Right cardiac atrium (tissue), 5 donors: ENCODE measurements at regions not wholly inside any gene's neighbourhood (a gene's known extent, or its start where the extent isn't known, plus 50 kb on each side); places are given as distances from the start of the nearest gene placed in this dataset.

Source experiments
- ATAC-seq, 2 donors: fragments of 200-7000 bp; cut with Tn5 transposase; one replicate each; pipeline versions ENCODE4 v1.8.0 to v1.9.1; 2020; ENCODE audit warnings: moderate library complexity in 2 of 2, mild to moderate bottlenecking in 1 of 2
- DNase-seq, 3 donors: peaks; one replicate each; pipeline ENCODE4 v3.0.0-alpha.2; 2020
- H3K27ac ChIP-seq: one replicate; pipeline ENCODE4 v1.5.1; 2013; ENCODE audit warnings: mild to moderate bottlenecking, low read length, control low read depth, moderate library complexity
- H3K27me3 ChIP-seq: one replicate; pipeline ENCODE4 v1.6.1; 2013; ENCODE audit not compliant: control insufficient read depth, insufficient read depth
- H3K4me1 ChIP-seq: one replicate; pipeline ENCODE4 v1.6.1; 2013; ENCODE audit warnings: low read length; ENCODE audit not compliant: control insufficient read depth, insufficient read depth
- H3K4me3 ChIP-seq: one replicate; pipeline ENCODE4 v1.5.1; 2013; ENCODE audit warnings: low read length, control low read depth
- H3K9me3 ChIP-seq: one replicate; pipeline ENCODE4 v1.6.1; 2013; ENCODE audit warnings: low read length; ENCODE audit not compliant: control insufficient read depth
- WGBS: extraction: QIAGEN DNeasy Blood & Tissue Kit; methylation state at CpG from one replicate; pipeline ENCODE4 v1.1.7; 2013; 5-methylcytosine and 5-hydroxymethylcytosine counted together
- intact Hi-C, 4 donors: fragments of 100-400 bp; cut with DNase I; formaldehyde crosslinking; loops; one replicate each; pipeline versions ENCODE4 v1.11.0 to v1.14.0; 2022 to 2023
- donor health status: healthy with polysubstance abuse.
- donor health status: DM: no; HTN: yes; CAD: no.
- donor health status: DM: no; HTN: no; CAD: no.
- donor health status: DM: no; HTN: yes; CAD: no; lungs with severe emphysema.
- donor health status: DM: yes; HTN: yes; CAD: no.

DNA sequence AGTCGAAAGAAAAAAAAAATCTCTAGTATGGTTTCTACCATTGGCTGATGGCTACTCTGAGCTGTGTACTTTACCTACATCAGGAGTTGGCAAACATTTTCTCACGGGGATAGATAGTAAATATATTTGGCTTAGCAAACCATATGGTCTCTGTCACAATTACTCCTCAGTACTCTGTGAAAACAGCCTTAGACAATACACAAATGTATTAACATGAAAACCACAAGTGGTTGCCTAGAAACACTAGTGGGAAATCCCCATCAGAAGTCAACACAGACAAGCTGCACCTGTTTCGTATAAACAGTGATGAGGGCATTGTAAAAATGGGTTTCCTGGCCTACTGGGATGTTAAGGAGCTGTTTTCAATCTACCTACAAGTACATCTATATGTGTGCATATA, 84.6 kb upstream of the NAV3 start:
- no peak overlapping the region for H3K4me3 ChIP-seq
- DNase-seq (no peak), ATAC-seq (no peak)
- no peak overlapping the region for H3K27ac ChIP-seq
- intact Hi-C loops = no loop called here
- H3K9me3 ChIP-seq = no peaks in the 10 kb centered on the region
- WGBS = 65% methylated on average over 3 of the region's 3 CpGs
- no peaks in the 10 kb centered on the region for H3K4me1 ChIP-seq
- no peaks in the 10 kb centered on the region for H3K27me3 ChIP-seq

DNA sequence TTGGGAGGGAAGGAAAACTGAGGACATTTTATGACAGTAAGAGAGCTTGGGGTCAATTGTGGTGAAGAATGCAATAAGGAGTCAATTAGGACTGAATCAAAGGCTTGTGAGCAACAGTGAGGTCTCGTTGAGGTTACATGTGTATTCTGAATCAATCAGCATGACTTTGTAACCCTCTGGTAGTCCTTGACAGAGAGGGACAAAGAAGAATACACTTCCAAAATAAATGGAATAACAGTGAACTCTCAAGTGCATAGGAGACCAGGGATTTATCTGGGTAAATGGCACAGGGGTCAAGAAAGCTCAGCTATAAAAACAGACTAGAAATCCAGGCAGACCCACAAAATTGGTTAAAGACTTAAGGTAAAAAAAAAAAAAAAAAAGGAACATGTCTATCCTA, 85.1 kb upstream of the NAV3 start:
- H3K27me3 ChIP-seq = no peaks in the 10 kb centered on the region
- 65% methylated on average over 1 of the region's 1 CpG for WGBS
- no peaks in the 10 kb centered on the region for H3K4me1 ChIP-seq
- DNase-seq (no peak), ATAC-seq (no peak)
- no peak overlapping the region for H3K27ac ChIP-seq
- intact Hi-C loops = no loop called here
- H3K4me3 ChIP-seq = no peak overlapping the region
- no peaks in the 10 kb centered on the region for H3K9me3 ChIP-seq

DNA sequence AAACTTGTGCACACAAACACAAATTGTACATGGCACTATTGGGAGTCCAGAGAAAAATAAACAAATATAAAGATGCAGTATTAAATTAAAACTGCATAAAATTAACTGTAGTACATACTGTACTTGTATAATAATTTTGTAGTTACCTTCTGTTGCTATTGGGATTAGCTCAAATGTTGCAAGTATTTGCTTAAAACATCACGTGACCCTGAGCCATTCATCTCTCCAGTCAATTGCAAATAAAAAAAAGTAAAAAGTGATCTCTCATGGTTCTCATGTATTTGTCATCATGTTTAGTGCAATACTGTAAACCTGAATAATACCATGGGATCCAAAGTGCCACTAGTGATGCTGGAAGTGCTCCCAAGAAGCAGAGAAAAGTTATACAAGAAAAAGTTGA, 88.1 kb upstream of the NAV3 start:
- Histone ChIP-seq H3K4me1 (no peaks in the 10 kb centered on the region), H3K4me3 (no peak overlapping the region), H3K27me3 (no peaks in the 10 kb centered on the region), H3K9me3 (no peaks in the 10 kb centered on the region), H3K27ac (no peak overlapping the region)
- ATAC-seq (no peak), DNase-seq (no peak)
- intact Hi-C loops = no loop called here
- WGBS = 87% methylated on average over 1 of the region's 1 CpG

DNA sequence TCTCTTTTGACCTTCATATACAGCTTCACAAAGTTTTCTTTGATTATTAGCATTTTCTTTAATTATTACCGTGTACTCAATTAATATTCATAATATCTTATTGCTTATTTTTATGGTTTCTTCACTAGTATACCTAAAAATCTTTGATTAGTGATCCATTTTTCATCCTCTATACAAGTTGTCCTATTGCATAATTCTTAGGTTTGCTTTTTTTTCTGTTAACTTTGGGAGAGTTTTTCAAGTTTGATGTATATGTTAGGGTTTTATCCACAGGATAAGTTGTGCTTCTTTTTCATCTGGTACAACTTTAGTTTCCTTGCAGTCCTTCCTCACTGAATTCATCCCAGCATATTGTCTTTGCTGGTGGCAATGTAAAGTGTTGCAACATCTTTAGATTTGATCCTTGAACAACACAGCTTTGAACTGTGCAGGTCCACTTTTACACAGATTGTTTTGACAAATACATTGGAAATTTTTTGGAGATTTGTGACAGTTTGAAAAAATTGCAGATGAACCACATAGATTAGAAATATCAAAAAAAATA, 88.6 kb upstream of the NAV3 start:
- intact Hi-C loops = no loop called here
- Histone ChIP-seq H3K27me3 (no peaks in the 10 kb centered on the region), H3K4me1 (no peaks in the 10 kb centered on the region), H3K9me3 (no peaks in the 10 kb centered on the region), H3K27ac (no peak overlapping the region), H3K4me3 (no peak overlapping the region)
- 96% methylated on average over 1 of the region's 1 CpG for WGBS
- ATAC-seq (no peak), DNase-seq (no peak)

DNA sequence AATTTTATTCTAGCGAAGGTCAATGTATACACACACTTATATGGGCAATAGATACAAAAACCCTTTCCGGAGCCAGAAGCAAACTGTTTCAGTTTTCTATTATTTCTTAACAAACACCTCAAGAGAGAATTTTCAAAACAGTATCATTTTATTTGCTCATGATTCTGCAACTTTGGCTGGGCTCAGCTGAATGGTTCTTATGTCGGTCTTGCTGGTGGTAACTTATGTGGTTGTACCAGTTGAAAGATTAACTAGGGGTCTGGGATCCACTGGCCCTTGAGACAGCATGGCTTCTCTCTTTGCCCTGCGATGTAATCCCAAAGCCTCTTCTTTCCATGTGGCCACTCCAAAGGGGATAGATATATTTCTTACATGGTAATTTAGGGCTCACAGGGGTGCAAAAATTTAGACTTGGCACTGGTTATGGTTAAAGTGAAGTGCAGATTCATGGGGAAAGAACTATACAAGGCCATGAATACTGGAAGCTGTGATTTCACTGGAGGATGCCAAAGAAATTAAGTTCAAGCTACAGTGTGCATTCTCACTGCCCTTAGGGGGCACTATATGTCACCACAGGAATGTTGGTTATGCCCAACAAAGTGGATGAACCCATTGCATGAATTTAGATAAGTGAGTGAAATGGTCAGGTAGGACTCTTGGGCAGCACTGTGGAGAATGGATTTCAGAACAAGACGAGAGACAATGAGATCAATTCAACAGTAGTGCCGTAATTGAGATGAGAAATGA, 94.3 kb upstream of the NAV3 start:
- intact Hi-C loops = no loop called here
- DNase-seq (no peak), ATAC-seq (no peak)
- Histone ChIP-seq H3K27ac (no peak overlapping the region), H3K4me3 (no peak overlapping the region), H3K9me3 (no peaks in the 10 kb centered on the region), H3K27me3 (no peaks in the 10 kb centered on the region), H3K4me1 (no peaks in the 10 kb centered on the region)
- WGBS = 96% methylated on average over 6 of the region's 6 CpGs

DNA sequence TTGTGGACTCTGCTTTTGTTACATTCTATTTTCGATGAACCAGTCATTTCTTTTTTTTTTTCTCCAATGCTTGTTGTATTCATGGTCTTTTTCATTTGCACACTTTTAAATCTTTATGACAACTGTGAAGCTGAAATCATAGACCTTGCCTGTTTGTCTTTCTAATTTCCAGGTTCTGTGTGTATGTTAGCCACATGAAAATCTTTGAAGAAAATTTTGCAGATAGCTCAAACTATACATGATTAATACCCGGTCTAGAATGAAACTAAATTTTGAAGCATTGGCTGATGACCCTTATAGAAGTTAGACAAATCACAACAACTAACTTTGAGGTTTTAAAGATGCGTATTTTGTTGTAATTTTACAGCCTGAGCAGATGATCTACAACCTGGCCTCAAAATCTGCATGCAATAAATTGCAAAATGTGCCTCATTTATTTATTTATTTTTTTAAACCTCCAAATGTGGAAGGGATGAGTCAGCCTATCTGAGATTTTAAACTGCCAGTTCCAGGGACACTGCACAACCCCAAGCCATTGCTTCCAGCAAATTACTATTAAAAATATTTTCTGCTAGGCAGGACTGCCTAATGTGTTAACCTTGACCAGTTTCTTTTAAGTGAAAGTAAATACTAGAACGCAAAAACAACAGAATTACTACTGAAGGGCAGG, 96.3 kb upstream of the NAV3 start:
- no peaks in the 10 kb centered on the region for H3K9me3 ChIP-seq
- 84% methylated on average over 4 of the region's 4 CpGs for WGBS
- H3K4me3 ChIP-seq = no peak overlapping the region
- H3K27ac ChIP-seq = no peak overlapping the region
- intact Hi-C loops = no loop called here
- H3K27me3 ChIP-seq = no peaks in the 10 kb centered on the region
- no peaks in the 10 kb centered on the region for H3K4me1 ChIP-seq
- ATAC-seq (no peak), DNase-seq (no peak)

DNA sequence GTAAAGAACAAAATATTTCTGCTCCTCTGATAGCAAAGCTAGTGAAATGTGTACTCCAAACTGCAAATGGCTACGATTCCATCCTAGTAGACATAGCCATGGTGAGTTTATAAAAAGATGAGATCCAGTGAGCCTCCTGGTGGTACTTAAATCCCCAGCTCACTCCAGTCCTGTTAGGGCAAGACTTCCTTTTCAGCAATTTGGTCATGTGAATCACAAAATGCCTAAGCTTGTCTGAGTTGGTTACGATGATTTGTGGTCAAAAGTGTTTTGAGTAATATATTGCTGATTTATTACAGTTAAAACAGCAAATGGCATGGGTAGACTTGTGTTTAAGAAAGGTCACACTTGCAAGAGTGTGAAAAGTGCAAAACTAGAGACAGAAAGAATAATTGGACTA, 102.7 kb upstream of the NAV3 start:
- ATAC-seq (peak in 1 of 2 donors; percentile 36), DNase-seq (no peak)
- intact Hi-C loops = loop anchor here in 2 of 4 donors (5.0 to 10.0 kb wide), 2 partner anchors 197 to 199 kb away; no protein-coding TSS in a partner anchor
- WGBS = 76% methylated on average over 2 of the region's 2 CpGs
- Histone ChIP-seq H3K4me1 (peaks cover 3% of the 10 kb centered on the region), H3K27ac (no peak overlapping the region), H3K9me3 (no peaks in the 10 kb centered on the region), H3K27me3 (no peaks in the 10 kb centered on the region), H3K4me3 (no peak overlapping the region)

DNA sequence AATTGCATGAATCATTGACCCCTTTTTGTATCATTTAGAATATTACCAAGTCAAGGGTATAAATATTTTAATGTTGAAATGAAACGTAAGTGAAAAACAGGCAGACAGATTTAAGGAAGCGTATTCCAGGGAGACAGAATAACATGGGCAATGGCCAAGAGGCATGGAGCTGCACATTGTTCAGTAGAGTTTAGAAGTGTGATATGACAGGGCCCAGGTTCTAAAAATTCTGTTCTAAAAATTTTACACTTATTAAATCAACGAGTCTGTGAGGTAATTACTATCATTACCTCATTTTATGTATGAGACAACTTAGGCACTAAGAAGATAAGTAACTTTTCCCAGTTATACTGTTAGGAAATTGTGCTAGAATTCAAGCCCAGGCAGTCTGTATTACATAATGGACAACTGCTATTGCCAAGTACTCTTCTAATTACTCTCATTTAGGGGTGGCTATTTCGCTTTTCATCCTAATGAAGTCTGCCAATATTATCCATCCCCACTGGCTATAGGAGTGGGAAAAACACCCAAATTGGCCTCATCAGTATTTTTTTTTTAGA, 103.2 kb upstream of the NAV3 start:
- H3K27me3 ChIP-seq = no peaks in the 10 kb centered on the region
- DNase-seq (peak in 1 of 3 donors; percentile 28), ATAC-seq (peak; percentile 55 to 69)
- H3K9me3 ChIP-seq = no peaks in the 10 kb centered on the region
- H3K4me1 ChIP-seq = peaks cover 3% of the 10 kb centered on the region
- H3K4me3 ChIP-seq = no peak overlapping the region
- H3K27ac ChIP-seq = no peak overlapping the region
- WGBS = 57% methylated on average over 4 of the region's 4 CpGs
- intact Hi-C loops = loop anchor here in 2 of 4 donors (5.0 to 10.0 kb wide), 2 partner anchors 197 to 200 kb away; no protein-coding TSS in a partner anchor

DNA sequence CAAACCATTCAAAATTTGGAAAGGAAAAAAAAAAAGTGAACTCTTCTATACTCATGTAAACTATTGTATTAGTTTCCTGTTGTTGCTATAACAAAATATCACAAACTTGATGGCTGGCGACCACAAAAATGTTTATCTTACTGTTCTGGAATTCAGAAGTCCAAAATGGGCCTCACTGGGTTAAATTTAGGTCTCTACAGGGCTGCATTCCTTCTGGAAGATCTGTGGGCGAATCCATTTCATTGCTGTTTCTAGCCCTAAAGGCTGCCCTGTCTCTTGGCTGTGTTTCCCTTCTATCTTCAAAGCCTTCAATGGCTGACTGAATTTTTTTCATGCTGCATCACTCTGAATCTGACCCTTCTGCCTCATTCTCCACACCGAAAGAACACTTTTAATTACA, 105.1 kb upstream of the NAV3 start:
- H3K9me3 ChIP-seq = no peaks in the 10 kb centered on the region
- 87% methylated on average over 3 of the region's 3 CpGs for WGBS
- H3K4me3 ChIP-seq = no peak overlapping the region
- intact Hi-C loops = loop anchor here in 3 of 4 donors (2.0 to 10.0 kb wide), 3 partner anchors 199 to 202 kb away; no protein-coding TSS in a partner anchor
- ATAC-seq (no peak), DNase-seq (no peak)
- no peak overlapping the region for H3K27ac ChIP-seq
- peaks cover 3% of the 10 kb centered on the region for H3K4me1 ChIP-seq
- no peaks in the 10 kb centered on the region for H3K27me3 ChIP-seq

DNA sequence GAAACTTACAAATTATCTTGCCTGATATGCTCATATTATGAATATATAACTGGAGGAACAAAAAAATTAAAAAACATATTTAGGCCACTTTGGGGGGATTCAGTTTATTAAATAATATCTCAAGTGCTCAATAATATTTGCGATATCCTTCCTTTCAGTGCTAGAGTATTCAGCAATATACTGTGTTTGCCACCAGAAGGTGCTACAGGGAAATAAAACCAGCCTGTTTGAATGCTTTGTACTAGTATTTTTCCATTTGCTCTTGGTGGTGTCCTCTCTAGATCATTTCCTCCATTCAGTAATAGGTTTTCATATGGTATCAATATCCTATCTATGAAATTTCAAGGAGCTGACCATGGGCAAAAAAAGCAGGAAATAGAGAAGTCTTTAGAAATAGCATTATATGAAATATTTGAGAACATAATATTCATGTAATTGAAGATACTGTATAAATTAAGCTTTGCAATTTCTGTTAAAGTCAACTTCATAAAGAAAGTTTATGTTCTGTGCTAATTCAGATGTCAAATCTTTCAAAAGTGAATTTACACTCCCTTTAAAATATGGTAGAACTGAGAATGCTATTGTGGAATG, 106.2 kb upstream of the NAV3 start:
- Histone ChIP-seq H3K4me1 (peaks cover 3% of the 10 kb centered on the region), H3K27me3 (no peaks in the 10 kb centered on the region), H3K4me3 (no peak overlapping the region), H3K9me3 (no peaks in the 10 kb centered on the region), H3K27ac (no peak overlapping the region)
- intact Hi-C loops = loop anchor here in 3 of 4 donors (2.0 to 10.0 kb wide), 3 partner anchors 200 to 203 kb away; no protein-coding TSS in a partner anchor
- WGBS = 44% methylated on average over 1 of the region's 1 CpG
- DNase-seq (no peak), ATAC-seq (peak; percentile 64 to 71)

DNA sequence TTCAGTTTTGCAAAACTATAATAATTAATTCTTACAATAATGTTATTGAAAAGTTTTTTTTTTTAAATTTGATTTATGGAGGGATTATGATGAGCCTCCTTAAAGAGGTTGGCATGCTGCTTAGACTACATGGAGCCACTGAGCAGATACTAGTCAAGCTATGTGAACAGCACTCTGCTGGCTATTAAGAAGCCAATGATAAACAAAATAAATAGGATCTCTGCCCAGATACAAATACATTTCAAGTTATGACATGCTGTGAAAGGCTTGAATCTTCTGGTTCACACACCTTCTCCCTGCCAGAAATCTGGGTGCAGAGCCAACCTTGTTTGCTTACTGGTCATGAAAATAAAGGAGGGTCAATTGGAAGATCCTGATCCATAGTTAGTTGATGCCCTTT, 107.4 kb upstream of the NAV3 start:
- ATAC-seq (no peak), DNase-seq (no peak)
- intact Hi-C loops = loop anchor here in 2 of 4 donors (5.0 to 10.0 kb wide), 2 partner anchors 201 to 204 kb away; no protein-coding TSS in a partner anchor
- Histone ChIP-seq H3K4me1 (peaks cover 3% of the 10 kb centered on the region), H3K27me3 (no peaks in the 10 kb centered on the region), H3K27ac (no peak overlapping the region), H3K9me3 (no peaks in the 10 kb centered on the region), H3K4me3 (no peak overlapping the region)
